ENCODE measurements at regions not wholly inside any gene's neighbourhood (a gene's known extent, or its start where the extent isn't known, plus 50 kb on each side); places are given as distances from the start of the nearest gene placed in this dataset.
"Not testable (repeated sequence)": the region's sequence is repeated elsewhere in the genome, so short reads cannot be mapped to it uniquely, and the experiment has no call there.

GRCh38 chr4:138414202-138414601 lies 172.1 kb upstream of the SLC7A11 start:
- DNase-seq = no peak

DNA sequence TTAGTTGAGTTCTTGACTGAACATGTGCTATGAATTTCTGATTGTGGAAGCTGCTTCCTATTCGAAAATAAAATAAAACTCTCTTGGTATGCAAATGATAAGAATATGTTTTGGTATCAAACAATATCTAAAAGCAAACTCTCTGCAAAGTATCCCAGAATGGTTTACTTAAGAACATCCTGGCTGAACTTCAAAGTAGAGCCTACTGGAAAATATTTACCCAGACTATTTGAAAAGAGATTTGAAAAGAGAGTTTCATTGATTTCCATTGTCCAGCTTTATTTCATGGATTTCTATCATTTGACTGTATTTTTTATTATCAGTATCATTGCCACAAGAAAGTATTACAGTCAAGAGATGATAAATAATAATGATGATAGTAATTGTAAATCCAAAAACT lies 171.1 kb upstream of the SLC7A11 start:
- no peak for DNase-seq

DNA sequence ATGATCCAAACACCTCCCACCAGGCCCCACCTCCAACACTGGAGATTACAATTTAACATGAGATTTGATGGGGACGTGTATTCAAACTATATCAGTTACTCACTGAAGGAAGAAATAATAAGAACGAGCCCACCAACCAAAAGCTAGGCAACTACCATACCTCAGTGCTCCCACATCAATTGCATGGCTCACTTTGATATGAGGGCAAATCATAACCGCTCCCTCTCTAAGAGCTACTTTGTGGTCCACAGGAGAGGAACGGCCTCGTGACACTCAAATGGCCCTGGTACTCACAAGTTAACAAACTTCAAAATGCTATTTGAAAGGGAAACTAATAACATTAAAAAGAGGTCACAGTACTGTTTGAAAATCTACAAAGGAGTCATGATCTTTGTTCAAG lies 170.7 kb upstream of the SLC7A11 start:
- DNase-seq = no peak

DNA sequence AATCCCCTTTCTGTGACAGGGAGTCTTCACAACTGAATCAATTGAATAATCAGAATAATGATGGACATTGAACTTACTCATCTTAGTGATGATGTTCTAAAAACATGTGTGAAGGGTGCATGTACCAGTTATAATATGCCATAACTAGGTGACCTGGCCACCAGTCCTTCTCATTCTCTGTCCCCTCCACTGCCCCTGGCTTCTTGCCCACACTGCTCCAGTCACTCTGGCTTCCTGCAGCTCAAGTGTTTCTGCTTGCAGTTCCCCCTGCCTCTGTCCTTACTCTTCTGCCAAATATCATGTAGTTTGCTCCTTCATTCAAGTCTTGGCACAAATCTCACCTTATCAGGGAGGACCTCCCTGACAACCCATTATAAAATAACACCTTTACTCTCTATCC lies 168.1 kb upstream of the SLC7A11 start:
- DNase-seq = no peak

DNA sequence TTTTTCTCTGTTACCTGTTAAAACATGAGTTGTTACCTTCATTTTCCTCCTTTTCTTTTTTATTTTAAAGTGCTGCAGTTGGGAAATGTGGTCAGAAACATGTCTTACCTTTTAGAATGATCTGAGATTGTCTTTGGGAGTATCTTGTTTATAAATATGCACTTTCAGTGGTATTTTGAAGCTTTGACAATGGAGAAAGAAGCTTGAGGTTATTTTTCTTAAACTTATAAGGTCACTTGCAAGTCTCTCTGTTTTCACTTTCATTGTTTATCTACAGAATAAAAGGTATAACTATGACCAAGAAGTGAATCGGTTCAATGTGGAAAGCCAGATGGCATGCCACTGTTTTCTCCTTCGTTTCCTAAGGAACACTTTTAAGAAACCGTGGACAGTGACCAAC lies 167.5 kb upstream of the SLC7A11 start:
- DNase-seq = no peak

GRCh38 chr4:138408758-138409157 lies 166.6 kb upstream of the SLC7A11 start:
- DNase-seq = no peak

GRCh38 chr4:138407329-138407728 lies 165.2 kb upstream of the SLC7A11 start:
- no peak for DNase-seq

DNA sequence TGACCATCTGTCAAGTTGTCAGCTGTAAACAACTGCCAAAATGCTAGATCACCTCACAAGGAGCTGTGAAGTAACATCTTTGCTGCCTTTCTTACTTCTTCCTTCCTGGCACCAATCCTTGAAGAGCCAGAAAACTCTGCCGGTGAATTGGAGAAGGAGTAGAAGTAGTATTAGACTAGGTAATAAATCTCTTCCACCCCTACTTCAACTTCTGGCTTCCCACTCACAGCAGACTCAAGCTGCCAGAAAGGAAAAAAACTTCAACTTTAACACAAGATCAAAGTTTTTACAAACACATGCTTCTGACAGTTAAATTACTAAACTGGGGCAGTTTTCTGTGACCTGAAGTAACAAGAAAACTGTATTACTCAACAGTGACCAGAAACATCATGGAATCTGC lies 164.7 kb upstream of the SLC7A11 start:
- DNase-seq = no peak

- DNase-seq = no peak
Measured at GRCh38 chr4:138405934-138406567, 163.9 kb upstream of the SLC7A11 start.

GRCh38 chr4:138405466-138405891 lies 163.3 kb upstream of the SLC7A11 start:
- DNase-seq = no peak

DNA sequence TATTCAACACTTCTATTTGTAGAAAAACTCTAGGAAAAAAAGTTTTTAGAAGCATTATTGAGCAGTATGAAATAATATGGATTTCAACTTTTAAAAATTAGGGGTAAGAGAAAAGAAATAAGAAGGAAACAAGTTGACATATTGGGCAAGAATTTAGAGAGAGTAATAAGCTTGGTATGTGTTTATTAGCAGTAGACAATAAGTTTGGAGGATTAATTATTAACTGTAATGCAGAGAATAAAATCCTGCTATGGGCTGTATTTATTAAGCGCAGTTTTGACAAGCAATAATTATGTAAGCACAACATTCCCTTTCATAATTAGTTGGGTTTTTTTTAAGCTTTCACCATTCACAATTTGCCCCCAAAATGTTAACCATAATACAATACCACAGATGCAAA lies 162.7 kb upstream of the SLC7A11 start:
- no peak for DNase-seq

GRCh38 chr4:138404251-138404650 lies 162.1 kb upstream of the SLC7A11 start:
- no peak for DNase-seq

DNA sequence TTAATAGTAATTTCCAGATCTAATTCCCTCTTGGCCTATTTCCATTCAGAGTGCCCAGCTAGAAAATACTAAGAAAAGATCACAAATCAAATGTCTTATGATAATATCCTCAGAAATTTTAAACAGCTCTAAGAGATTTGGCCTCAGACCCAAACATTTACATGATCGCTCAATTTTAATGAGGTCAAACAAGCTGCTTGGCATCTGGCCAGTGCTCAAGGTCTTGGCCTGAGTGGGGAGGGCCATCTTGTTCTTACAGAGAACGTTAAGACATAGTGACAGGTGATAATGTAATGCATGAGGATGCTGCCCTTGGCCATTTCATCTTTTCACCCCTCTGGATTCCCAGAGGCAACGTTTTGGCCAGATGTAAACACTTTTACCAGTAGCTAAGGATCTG lies 159.2 kb upstream of the SLC7A11 start:
- no peak for DNase-seq

DNA sequence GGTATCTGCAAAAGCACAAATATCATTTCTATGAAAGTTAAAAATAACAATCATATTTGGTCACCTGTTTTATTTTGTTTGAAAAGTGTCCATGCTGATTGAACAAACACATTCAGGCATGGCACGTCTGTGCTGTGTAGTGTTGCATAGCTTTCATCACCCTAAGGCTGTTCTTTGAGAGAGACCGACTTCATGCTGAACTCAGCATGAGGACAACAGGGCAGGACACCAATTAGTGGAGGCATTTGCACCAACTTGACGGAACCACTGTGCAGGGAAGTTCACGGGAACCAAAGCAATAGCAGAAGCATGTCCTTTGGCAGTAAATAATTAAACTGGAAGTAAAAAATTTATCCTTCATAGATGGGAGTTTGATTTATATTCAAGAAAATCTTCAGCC lies 158.4 kb upstream of the SLC7A11 start:
- DNase-seq = no peak

GRCh38 chr4:138400066-138400465 lies 157.9 kb upstream of the SLC7A11 start:
- DNase-seq = no peak

- DNase-seq = no peak
Measured at GRCh38 chr4:138399081-138399480, 156.9 kb upstream of the SLC7A11 start.

DNA sequence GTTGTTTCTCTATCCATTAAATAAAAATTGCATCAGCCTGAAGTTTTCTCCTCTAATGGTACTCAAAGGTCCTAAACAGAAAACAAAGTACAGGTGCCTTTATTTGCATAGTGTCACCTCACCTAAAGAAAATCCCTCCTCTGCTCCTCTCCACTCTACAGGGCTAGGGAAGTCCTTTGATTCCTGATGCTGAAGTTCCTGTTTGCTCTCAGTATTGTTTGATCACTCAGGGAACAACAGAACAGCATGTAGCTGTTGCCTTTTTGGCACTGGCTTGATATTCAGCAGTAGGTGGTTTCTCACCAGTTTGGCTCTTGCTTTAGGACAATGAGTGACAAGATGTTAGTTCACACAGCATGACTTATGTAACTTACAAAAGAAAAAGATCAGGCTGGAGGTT lies 156.2 kb upstream of the SLC7A11 start:
- no peak for DNase-seq

GRCh38 chr4:138393886-138394610 lies 151.9 kb upstream of the SLC7A11 start:
- DNase-seq = no peak

GRCh38 chr4:138392751-138393308 lies 150.7 kb upstream of the SLC7A11 start:
- DNase-seq = no peak

GRCh38 chr4:138389976-138390685 lies 148.0 kb upstream of the SLC7A11 start:
- no peak for DNase-seq

GRCh38 chr4:138374947-138375346 lies 132.8 kb upstream of the SLC7A11 start:
- no peak for DNase-seq

DNA sequence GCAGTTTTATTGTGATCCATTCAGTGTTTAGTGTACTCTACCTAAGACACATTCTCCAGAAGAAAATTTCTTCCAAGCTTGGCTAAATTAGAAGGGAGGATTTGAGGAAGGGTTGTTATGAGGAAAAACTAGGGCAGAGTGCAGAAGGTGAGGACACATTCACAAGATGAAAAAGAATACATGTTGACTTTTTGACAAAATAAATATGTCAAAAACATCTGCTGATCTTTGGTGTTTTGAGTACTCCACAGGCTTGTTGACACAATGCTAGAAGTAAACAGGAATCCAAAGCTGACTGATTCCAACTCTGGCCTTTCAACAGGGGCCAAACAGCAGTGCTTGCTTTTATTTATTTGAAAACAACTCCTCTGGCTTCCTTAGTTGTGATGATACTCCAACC lies 125.8 kb upstream of the SLC7A11 start:
- no peak for DNase-seq

DNA sequence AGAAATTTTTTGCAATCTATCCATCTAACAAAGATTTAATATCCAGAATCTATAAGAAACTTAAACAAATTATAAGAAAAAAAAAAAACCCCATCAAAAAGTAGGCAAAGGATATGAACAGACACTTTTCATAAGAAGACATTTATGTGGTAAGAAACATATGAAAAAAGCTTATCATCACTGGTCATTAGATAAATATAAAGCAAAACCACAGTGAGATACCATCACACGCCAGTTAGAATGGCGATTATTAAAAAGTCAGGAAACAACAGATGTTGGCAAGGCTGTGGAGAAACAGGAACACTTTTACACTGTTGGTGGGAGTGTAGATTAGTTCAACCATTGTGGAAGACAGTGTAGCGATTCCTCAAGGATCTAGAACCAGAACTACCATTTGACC lies 110.3 kb upstream of the SLC7A11 start:
- not testable (repeated sequence) for DNase-seq

DNA sequence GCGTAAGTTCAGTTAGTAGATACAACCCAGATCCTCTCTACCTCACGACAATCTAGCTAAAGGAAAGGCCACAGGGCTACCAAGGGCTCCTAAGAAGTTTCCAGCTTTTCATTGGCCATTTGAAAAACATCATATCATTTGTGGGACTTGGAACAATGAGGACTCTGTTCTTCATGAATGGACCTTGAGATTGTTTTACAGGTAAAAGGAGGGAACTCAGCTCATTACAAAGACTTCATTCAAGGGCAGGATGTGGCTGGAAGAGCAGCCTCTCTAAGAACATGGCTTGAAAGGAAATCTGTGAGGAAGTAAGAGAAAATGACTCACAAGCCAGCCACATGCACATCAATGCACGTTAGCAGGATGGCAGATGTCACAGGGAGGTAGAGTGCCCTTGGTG lies 105.9 kb upstream of the SLC7A11 start:
- DNase-seq = no peak

All from cerebellar nuclear complex (tissue), 1 donor.